CD4-positive, alpha-beta T cell treated with Interleukin-4 for 4 hours (primary cell): ENCODE measurements at regions not wholly inside any gene's neighbourhood (a gene's known extent, or its start where the extent isn't known, plus 50 kb on each side); places are given as distances from the start of the nearest gene placed in this dataset.

Source experiments
- DNase-seq: peaks from one replicate; pipeline ENCODE4 v3.0.0-alpha.2; 2020

- no peak for DNase-seq
Measured at GRCh38 chr3:153673853-153674252, 447.3 kb upstream of the ARHGEF26 start.

- DNase-seq: no peak
Measured at GRCh38 chr3:153679714-153680113, 441.5 kb upstream of the ARHGEF26 start.

GRCh38 chr3:153680526-153680925, 440.7 kb upstream of the ARHGEF26 start:
- no peak for DNase-seq

- DNase-seq: no peak
Measured at GRCh38 chr3:153681057-153681456, 440.1 kb upstream of the ARHGEF26 start.

- no peak for DNase-seq
Measured at GRCh38 chr3:153688301-153689120, 432.7 kb upstream of the ARHGEF26 start.

GRCh38 chr3:153693207-153693606, 428.0 kb upstream of the ARHGEF26 start:
- DNase-seq: no peak

GRCh38 chr3:153702106-153702505, 419.1 kb upstream of the ARHGEF26 start:
- no peak for DNase-seq

- no peak for DNase-seq
Measured at GRCh38 chr3:153704115-153704514, 417.1 kb upstream of the ARHGEF26 start.

- no peak for DNase-seq
Measured at GRCh38 chr3:153706706-153707105, 414.5 kb upstream of the ARHGEF26 start.

- no peak for DNase-seq
Measured at GRCh38 chr3:153714016-153714415, 407.2 kb upstream of the ARHGEF26 start.

- no peak for DNase-seq
Measured at GRCh38 chr3:153714588-153715290, 406.5 kb upstream of the ARHGEF26 start.

- no peak for DNase-seq
Measured at GRCh38 chr3:153722157-153722556, 399.0 kb upstream of the ARHGEF26 start.

GRCh38 chr3:153731071-153731470, 390.1 kb upstream of the ARHGEF26 start:
- no peak for DNase-seq

- DNase-seq: no peak
Measured at GRCh38 chr3:153734777-153735551, 386.2 kb upstream of the ARHGEF26 start.

GRCh38 chr3:153740109-153740508, 381.1 kb upstream of the ARHGEF26 start:
- DNase-seq: no peak

GRCh38 chr3:153744889-153745288, 376.3 kb upstream of the ARHGEF26 start:
- no peak for DNase-seq

GRCh38 chr3:153746211-153746610, 375.0 kb upstream of the ARHGEF26 start:
- no peak for DNase-seq

GRCh38 chr3:153749070-153749610, 372.1 kb upstream of the ARHGEF26 start:
- DNase-seq: no peak

- DNase-seq: no peak
Measured at GRCh38 chr3:153752405-153753027, 368.7 kb upstream of the ARHGEF26 start.

GRCh38 chr3:153753035-153753434, 368.2 kb upstream of the ARHGEF26 start:
- DNase-seq: no peak

GRCh38 chr3:153756816-153757215, 364.4 kb upstream of the ARHGEF26 start:
- no peak for DNase-seq

- no peak for DNase-seq
Measured at GRCh38 chr3:153757839-153758238, 363.4 kb upstream of the ARHGEF26 start.

GRCh38 chr3:153760948-153761347, 360.2 kb upstream of the ARHGEF26 start:
- DNase-seq: no peak
